Fibroblast of lung (primary cell): ENCODE measurements at regions not wholly inside any gene's neighbourhood (a gene's known extent, or its start where the extent isn't known, plus 50 kb on each side); places are given as distances from the start of the nearest gene placed in this dataset.

Experiments used
- DNase-seq, 2 donors: peaks; one replicate each; pipeline versions ENCODE4 v3.0.0 to v3.0.0-alpha.2; 2010; ENCODE audit warnings: low read depth in 2 of 2
- H2AFZ ChIP-seq: 2 replicates; pipeline ENCODE4 v1.5.1; 2012; ENCODE audit warnings: low read length, control low read depth, inconsistent platforms
- H3K27ac ChIP-seq: 2 replicates; pipeline ENCODE4 v1.5.1; 2011; ENCODE audit warnings: low read length, control low read depth; ENCODE audit not compliant: insufficient read depth
- H3K27me3 ChIP-seq: 2 replicates; pipeline ENCODE4 v1.5.1; 2011; ENCODE audit warnings: mild to moderate bottlenecking, low read length; ENCODE audit not compliant: control insufficient read depth, insufficient read depth
- H3K36me3 ChIP-seq: 2 replicates; pipeline ENCODE4 v1.5.1; 2011; ENCODE audit warnings: low read length; ENCODE audit not compliant: control insufficient read depth, insufficient read depth
- H3K4me1 ChIP-seq: 2 replicates; pipeline ENCODE4 v1.5.1; 2011; ENCODE audit warnings: low read length; ENCODE audit not compliant: control insufficient read depth, insufficient read depth; ENCODE audit errors: extremely low read depth
- H3K4me2 ChIP-seq: 2 replicates; pipeline ENCODE4 v1.5.1; 2011; ENCODE audit warnings: low read length, control low read depth; ENCODE audit not compliant: insufficient read depth; ENCODE audit errors: extremely low read depth
- H3K4me3 ChIP-seq, 4 experiments: fragments of 200-600 bp in 1 of 4; sonication (generic) in 1 of 4; replicated peaks in 1 of 4; 2 replicates each; pipeline ENCODE4 v1.5.1; 2011 to 2016; ENCODE audit warnings: low read length in 4 of 4, low read depth in 3 of 4, mild to moderate bottlenecking in 3 of 4, control low read depth in 2 of 4, inconsistent platforms in 1 of 4, mixed read lengths in 1 of 4; ENCODE audit not compliant: insufficient read depth in 1 of 4; ENCODE audit errors: control extremely low read depth in 1 of 4
- H3K79me2 ChIP-seq: 2 replicates; pipeline ENCODE4 v1.5.1; 2012; ENCODE audit warnings: mild to moderate bottlenecking, low read length, inconsistent platforms; ENCODE audit not compliant: control insufficient read depth, insufficient read depth
- H3K9ac ChIP-seq: 2 replicates; pipeline ENCODE4 v1.5.1; 2011; ENCODE audit warnings: mild to moderate bottlenecking, low read length, control low read depth; ENCODE audit not compliant: insufficient read depth
- H3K9me3 ChIP-seq: 2 replicates; pipeline ENCODE4 v1.5.1; 2012; ENCODE audit warnings: low read depth, low read length; ENCODE audit not compliant: control insufficient read depth, insufficient read depth
- H4K20me1 ChIP-seq: 2 replicates; pipeline ENCODE4 v1.5.1; 2011; ENCODE audit warnings: low read length; ENCODE audit not compliant: control insufficient read depth, insufficient read depth; ENCODE audit errors: extremely low read depth
- CTCF ChIP-seq, 2 donors: IDR thresholded peaks in 1 of 2; conservative IDR thresholded peaks in 1 of 2; 1 replicate in 1 of 2; 2 replicates in 1 of 2; pipeline ENCODE4 v1.5.1; 2011 to 2012; ENCODE audit warnings: low read length in 2 of 2, control low read depth in 1 of 2, inconsistent platforms in 1 of 2, low read depth in 1 of 2, mild to moderate bottlenecking in 1 of 2
- EZH2 ChIP-seq: IDR thresholded peaks from 2 replicates; pipeline ENCODE4 v1.5.1; 2012; ENCODE audit warnings: low read length, control low read depth, mild to moderate bottlenecking; ENCODE audit errors: missing control alignments

GRCh38 chr17:71330099-71330375 is 790.8 kb upstream of the SOX9 start:
- Histone ChIP-seq H3K79me2 (no peaks in the 10 kb centered on the region), H2AFZ (no peak overlapping the region), H3K9ac (no peak overlapping the region), H3K9me3 (no peaks in the 10 kb centered on the region), H3K27me3 (no peaks in the 10 kb centered on the region), H3K4me1 (no peaks in the 10 kb centered on the region), H3K4me2 (no peak overlapping the region), H3K36me3 (no peaks in the 10 kb centered on the region), H3K4me3 (no peak overlapping the region), H3K27ac (no peak overlapping the region), H4K20me1 (no peaks in the 10 kb centered on the region)
- TF ChIP-seq CTCF (conservative IDR thresholded peaks at IDR 0.05 in 1 of 2, IDR thresholded peaks at IDR 0.05 in 1 of 2; ENCODE audit: low read depth in 1 of 2, low read length in 2 of 2), result no peak
- TF ChIP-seq EZH2, result no peak
- peak in 1 of 2 donors; percentile 59 for DNase-seq

- H3K36me3 ChIP-seq, result no peaks in the 10 kb centered on the region
- H3K27me3 ChIP-seq, result no peaks in the 10 kb centered on the region
- no peak overlapping the region for H3K9ac ChIP-seq
- no peaks in the 10 kb centered on the region for H4K20me1 ChIP-seq
- H3K4me1 ChIP-seq, result no peaks in the 10 kb centered on the region
- no peak overlapping the region for H3K4me2 ChIP-seq
- TF ChIP-seq CTCF (conservative IDR thresholded peaks at IDR 0.05 in 1 of 2, IDR thresholded peaks at IDR 0.05 in 1 of 2; ENCODE audit: low read depth in 1 of 2, low read length in 2 of 2) (no peak), EZH2 (no peak)
- H3K79me2 ChIP-seq, result no peaks in the 10 kb centered on the region
- no peak overlapping the region for H3K4me3 ChIP-seq
- no peaks in the 10 kb centered on the region for H3K9me3 ChIP-seq
- no peak for DNase-seq
- no peak overlapping the region for H3K27ac ChIP-seq
- H2AFZ ChIP-seq, result no peak overlapping the region
Measured at GRCh38 chr17:71331754-71332325, 789.0 kb upstream of the SOX9 start.

- no peak overlapping the region for H3K27ac ChIP-seq
Measured at GRCh38 chr17:71334048-71334751, 786.6 kb upstream of the SOX9 start.

More at GRCh38 chr17:71334048-71334751, 786.6 kb upstream of the SOX9 start:
- TF ChIP-seq CTCF (conservative IDR thresholded peaks at IDR 0.05 in 1 of 2, IDR thresholded peaks at IDR 0.05 in 1 of 2; ENCODE audit: low read depth in 1 of 2, low read length in 2 of 2) (no peak), EZH2 (no peak)
- H3K9me3 ChIP-seq, result no peaks in the 10 kb centered on the region
- H3K4me2 ChIP-seq, result no peak overlapping the region
- peak in 1 of 2 donors; percentile 39 for DNase-seq
- H3K36me3 ChIP-seq, result no peaks in the 10 kb centered on the region
- no peaks in the 10 kb centered on the region for H3K27me3 ChIP-seq
- H3K9ac ChIP-seq, result no peak overlapping the region
- H3K4me1 ChIP-seq, result no peaks in the 10 kb centered on the region
- H4K20me1 ChIP-seq, result no peaks in the 10 kb centered on the region
- H3K4me3 ChIP-seq, result no peak overlapping the region
- H3K79me2 ChIP-seq, result no peaks in the 10 kb centered on the region
- no peak overlapping the region for H2AFZ ChIP-seq
